ENCODE measurements at regions not wholly inside any gene's neighbourhood (a gene's known extent, or its start where the extent isn't known, plus 50 kb on each side); places are given as distances from the start of the nearest gene placed in this dataset.
"Not testable (repeated sequence)": the region's sequence is repeated elsewhere in the genome, so short reads cannot be mapped to it uniquely, and the experiment has no call there.

DNA sequence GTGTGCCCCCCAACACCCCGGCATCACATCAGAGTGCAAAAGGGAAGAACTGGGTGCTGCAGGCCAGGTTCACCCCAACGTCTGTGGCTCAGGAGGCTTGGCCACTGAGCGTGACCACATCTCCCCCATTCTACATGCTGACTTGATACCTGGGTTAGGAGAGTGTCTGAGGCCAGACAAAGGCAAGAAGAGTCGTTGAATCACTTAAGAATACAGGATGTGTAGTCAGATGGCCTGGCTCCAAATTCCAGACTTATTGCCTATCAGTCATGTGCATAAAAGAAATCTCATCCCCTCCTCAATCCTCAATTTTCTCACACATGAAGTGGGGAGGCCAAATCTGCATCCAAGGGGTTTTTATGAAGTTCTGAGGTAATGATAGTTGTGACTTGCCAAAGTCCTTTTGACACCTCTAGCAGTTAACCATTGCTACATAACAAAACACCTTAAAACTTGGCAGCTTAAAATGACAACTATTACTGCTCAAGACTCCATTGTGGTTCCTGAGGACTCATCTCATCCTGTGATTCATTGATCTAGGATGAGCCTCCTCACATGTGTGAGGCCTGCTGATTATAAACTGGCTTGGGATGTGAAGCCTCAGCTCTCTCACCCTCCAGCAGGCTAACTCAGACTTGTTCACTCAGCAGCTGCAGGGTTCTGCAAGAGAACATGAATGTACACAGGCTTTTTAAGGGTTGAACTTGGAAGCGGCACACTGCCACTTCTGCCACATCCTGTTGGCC lies 138.8 kb upstream of the TLE3 start:
- no peak overlapping the region for H3K27ac ChIP-seq
- no peaks in the 10 kb centered on the region for H3K9me3 ChIP-seq (ENCODE audit: severe bottlenecking)
- TF ChIP-seq, protein P1, sequence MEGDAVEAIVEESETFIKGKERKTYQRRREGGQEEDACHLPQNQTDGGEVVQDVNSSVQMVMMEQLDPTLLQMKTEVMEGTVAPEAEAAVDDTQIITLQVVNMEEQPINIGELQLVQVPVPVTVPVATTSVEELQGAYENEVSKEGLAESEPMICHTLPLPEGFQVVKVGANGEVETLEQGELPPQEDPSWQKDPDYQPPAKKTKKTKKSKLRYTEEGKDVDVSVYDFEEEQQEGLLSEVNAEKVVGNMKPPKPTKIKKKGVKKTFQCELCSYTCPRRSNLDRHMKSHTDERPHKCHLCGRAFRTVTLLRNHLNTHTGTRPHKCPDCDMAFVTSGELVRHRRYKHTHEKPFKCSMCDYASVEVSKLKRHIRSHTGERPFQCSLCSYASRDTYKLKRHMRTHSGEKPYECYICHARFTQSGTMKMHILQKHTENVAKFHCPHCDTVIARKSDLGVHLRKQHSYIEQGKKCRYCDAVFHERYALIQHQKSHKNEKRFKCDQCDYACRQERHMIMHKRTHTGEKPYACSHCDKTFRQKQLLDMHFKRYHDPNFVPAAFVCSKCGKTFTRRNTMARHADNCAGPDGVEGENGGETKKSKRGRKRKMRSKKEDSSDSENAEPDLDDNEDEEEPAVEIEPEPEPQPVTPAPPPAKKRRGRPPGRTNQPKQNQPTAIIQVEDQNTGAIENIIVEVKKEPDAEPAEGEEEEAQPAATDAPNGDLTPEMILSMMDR (IDR thresholded peaks at IDR 0.05; ENCODE audit: low read depth, low read length): no peak
- H3K36me3 ChIP-seq: no peaks in the 10 kb centered on the region
- no peaks in the 10 kb centered on the region for H3K27me3 ChIP-seq (ENCODE audit: insufficient read depth, low read depth, severe bottlenecking)
- H3K4me3 ChIP-seq (ENCODE audit: low read depth, low read length): no peak overlapping the region
- DNase-seq: no peak

DNA sequence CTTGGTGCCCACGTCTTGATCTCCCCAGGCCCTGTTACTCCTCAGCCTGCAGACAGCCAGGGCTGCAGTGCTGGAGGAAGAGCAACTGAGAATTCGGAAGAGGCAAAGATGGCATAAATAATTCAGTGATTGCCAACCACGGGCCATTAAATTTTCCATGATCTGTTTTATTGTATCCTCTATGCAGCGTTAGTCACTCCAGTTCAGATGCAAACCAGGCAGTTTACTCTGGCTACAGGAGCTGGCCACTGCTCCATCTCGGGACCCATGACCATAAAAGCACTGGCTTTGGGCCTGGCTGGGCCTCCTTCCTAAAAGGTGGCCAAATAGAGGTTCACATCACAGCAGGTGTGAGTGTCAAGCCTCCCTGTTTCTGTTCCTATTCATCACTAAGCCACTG lies 137.6 kb upstream of the TLE3 start:
- H3K27ac ChIP-seq: no peak overlapping the region
- H3K4me3 ChIP-seq (ENCODE audit: low read depth, low read length): no peak overlapping the region
- H3K9me3 ChIP-seq (ENCODE audit: severe bottlenecking): no peaks in the 10 kb centered on the region
- DNase-seq: no peak
- H3K36me3 ChIP-seq: no peaks in the 10 kb centered on the region
- no peaks in the 10 kb centered on the region for H3K27me3 ChIP-seq (ENCODE audit: insufficient read depth, low read depth, severe bottlenecking)
- TF ChIP-seq, protein P1 (IDR thresholded peaks at IDR 0.05; ENCODE audit: low read depth, low read length): no peak

DNA sequence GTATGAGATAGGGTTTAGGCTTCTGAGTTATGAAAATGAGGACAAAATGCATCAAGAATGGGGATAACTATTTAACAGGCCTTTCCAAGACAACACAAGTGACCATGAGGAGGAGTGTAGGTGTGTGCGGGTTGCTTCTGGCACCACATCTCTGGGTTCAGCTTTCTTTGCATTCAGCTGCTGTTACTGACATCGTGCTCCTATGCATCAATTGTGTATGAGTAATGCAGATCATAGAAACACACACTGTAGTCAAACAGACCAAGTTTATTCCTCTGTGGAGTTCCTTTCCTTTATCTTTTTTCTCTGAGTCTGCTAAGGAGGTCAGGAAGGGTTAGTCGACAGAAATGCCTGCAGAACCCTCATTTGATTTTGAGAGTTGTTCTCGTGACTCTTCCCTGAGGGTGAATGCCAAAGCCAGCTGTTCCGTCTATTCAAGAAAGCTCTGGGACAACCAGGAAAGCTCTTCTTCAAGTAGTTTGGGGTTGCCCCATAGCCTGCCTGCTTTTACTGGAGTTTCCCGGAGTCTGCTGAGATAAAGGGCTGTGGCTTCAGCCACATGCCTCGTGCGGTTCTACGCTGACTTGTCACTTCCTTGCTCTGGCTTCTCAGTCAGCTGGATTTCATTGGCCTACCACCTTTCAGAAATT lies 136.7 kb upstream of the TLE3 start:
- no peak for DNase-seq
- no peaks in the 10 kb centered on the region for H3K36me3 ChIP-seq
- no peak overlapping the region for H3K4me3 ChIP-seq (ENCODE audit: low read depth, low read length)
- H3K27ac ChIP-seq: no peak overlapping the region
- H3K9me3 ChIP-seq (ENCODE audit: severe bottlenecking): no peaks in the 10 kb centered on the region
- TF ChIP-seq, protein P1 (IDR thresholded peaks at IDR 0.05; ENCODE audit: low read depth, low read length): no peak
- no peaks in the 10 kb centered on the region for H3K27me3 ChIP-seq (ENCODE audit: insufficient read depth, low read depth, severe bottlenecking)

DNA sequence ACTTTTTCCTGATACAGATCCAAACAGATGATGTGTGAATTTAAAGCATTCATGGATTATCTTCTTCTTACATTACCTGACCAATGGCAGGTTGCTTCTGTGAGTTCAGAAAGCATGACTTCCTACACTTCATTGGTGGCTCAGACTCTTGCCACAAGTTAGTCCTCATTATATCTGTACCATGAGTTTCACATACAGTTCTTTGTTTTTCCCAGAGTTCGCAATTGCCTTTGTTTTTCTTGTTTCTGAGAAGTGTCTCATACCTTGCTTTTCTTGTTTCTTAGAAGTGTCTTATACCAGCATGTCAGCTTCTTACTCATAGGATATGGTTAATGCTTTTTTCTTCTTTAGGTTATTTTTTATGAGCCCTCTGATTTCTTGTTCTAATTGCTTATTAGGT lies 133.8 kb upstream of the TLE3 start:
- H3K9me3 ChIP-seq (ENCODE audit: severe bottlenecking): no peaks in the 10 kb centered on the region
- H3K27me3 ChIP-seq (ENCODE audit: insufficient read depth, low read depth, severe bottlenecking): no peaks in the 10 kb centered on the region
- DNase-seq: no peak
- H3K4me3 ChIP-seq (ENCODE audit: low read depth, low read length): no peak overlapping the region
- TF ChIP-seq, protein P1 (IDR thresholded peaks at IDR 0.05; ENCODE audit: low read depth, low read length): no peak
- H3K27ac ChIP-seq: no peak overlapping the region
- H3K36me3 ChIP-seq: no peaks in the 10 kb centered on the region

DNA sequence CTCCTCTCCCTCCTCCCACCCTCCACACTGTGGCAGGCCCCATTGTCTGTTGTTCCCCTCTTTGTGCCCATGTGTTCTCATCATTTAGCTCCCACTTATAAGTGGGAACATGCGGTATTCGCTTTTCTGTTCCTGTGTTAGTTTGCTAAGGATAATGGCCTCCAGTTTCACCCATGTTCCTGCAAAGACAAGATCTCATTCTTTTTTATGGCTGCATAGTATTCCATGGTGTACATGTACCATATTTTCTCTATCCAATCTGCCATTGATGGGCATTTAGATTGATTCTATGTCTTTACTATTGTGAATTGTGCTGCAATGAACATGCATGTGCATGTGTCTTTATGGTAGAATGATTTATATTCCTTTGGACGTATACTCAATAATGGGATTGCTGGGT lies 130.2 kb upstream of the TLE3 start:
- H3K27me3 ChIP-seq (ENCODE audit: insufficient read depth, low read depth, severe bottlenecking); H3K27ac ChIP-seq; H3K4me3 ChIP-seq (ENCODE audit: low read depth, low read length); DNase-seq; H3K9me3 ChIP-seq (ENCODE audit: severe bottlenecking); H3K36me3 ChIP-seq: not testable (repeated sequence)

DNA sequence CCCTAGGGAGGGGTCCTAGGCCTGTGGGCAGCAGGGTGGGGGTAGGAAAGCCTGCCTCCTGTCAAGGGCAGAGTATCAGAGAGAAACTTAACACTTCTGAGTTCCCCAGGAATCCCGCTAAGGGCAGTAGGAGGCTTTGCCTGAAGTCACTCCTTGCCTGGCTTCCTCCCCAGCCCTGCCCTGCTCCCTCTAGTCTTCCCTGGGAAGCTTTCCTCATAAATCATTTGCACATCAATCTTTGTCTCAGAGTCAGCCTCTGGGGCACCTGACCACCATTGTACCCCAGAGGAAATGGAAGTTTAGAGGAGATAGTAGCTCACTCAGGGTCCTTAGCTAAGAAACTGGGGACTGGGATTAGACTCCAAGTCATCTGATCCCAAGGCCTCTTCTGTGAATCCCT lies 129.4 kb upstream of the TLE3 start:
- Histone ChIP-seq H3K36me3 (no peaks in the 10 kb centered on the region), H3K9me3 (ENCODE audit: severe bottlenecking) (no peaks in the 10 kb centered on the region), H3K4me3 (ENCODE audit: low read depth, low read length) (no peak overlapping the region), H3K27ac (no peak overlapping the region), H3K27me3 (ENCODE audit: insufficient read depth, low read depth, severe bottlenecking) (no peaks in the 10 kb centered on the region)
- DNase-seq: no peak
- TF ChIP-seq, protein P1 (IDR thresholded peaks at IDR 0.05; ENCODE audit: low read depth, low read length): no peak

All from WERI-Rb-1 (cell line).